ENCODE measurements at regions not wholly inside any gene's neighbourhood (a gene's known extent, or its start where the extent isn't known, plus 50 kb on each side); places are given as distances from the start of the nearest gene placed in this dataset.
A peak's percentile ranks its signal among the peaks of the same experiment; 100 is the strongest.

DNA sequence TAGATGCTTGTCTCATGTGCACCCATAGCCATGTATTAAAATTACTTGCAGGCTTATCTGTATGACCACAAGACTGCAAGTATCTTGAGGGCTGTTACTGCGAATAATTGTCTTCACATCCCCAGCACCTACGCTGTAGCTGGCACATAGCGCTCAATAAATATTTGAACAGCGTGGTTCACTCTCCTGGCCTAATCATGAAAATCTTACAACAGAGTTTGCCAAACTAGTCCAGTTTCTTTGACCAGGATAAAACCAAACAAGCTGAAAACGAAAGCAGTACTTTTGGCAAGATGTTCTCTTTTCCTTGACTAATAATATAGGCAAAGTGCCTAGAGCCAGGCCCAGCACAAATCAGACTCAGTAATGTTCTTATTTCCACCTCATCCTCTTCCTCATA, 106.7 kb downstream of the RPS29 start:
- DNase-seq (no peak), ATAC-seq (no peak)
- intact Hi-C loops (cut with DNase I): no loop called here

GRCh38 chr14:49478784-49479183, 107.4 kb downstream of the RPS29 start:
- no peak for ATAC-seq
- intact Hi-C loops (cut with DNase I): no loop called here
- no peak for DNase-seq

GRCh38 chr14:49467091-49467490, 119.1 kb downstream of the RPS29 start:
- no peak for ATAC-seq
- intact Hi-C loops (cut with DNase I): no loop called here

GRCh38 chr14:49464885-49465284, 121.3 kb downstream of the RPS29 start:
- no peak for DNase-seq
- no peak for ATAC-seq
- intact Hi-C loops (cut with DNase I): no loop called here

More at GRCh38 chr14:49467091-49467490, 119.1 kb downstream of the RPS29 start:
- DNase-seq: no peak

- intact Hi-C loops (cut with DNase I): no loop called here
These were observed 123.0 kb downstream of the RPS29 start for GRCh38 chr14:49463146-49463545.

DNA sequence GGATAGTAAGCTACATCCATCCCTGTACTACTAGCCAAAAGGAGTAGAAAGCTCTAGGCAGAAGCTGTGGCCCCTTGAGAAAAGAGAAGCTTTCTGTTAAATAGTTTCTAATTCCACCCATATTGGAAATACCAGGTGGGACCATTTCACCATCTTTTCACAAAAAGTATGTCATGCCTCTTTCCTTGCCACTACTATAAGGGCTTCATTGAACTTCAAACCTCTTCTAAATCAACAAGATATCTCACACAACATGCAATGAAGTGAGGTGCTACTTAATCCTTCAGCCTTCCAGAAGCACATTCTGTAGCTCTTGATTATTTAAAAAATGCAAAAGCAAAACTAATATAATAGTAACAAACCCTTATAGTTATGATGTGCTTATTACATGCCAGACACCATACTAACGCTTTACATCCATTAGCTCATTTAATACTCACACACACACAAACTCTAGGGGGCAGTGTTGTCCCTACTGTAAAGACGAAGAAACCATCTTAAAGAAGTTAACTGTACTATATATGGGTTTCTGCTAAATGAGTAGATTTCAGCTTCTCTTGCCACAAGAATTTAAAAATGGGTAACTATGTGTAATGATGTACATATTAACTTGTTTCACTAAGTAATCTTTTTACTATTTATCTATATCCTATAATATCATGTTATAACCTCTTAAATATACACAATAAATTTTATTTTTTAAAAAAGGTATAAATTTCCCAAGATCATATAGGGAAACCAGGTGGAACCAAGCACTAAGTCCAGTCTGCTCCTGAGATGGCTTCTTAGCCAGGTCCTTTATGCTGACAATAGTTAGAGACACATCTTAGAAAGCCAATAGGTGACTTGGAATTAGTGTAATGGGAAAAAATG, 124.4 kb downstream of the RPS29 start:
- peak; percentile 30 for DNase-seq
- peak; percentile 59 to 64 for ATAC-seq
- intact Hi-C loops (cut with DNase I): no loop called here

More at GRCh38 chr14:49463146-49463545, 123.0 kb downstream of the RPS29 start:
- no peak for ATAC-seq
- DNase-seq: no peak

GRCh38 chr14:49460662-49461061, 125.5 kb downstream of the RPS29 start:
- ATAC-seq: no peak
- intact Hi-C loops (cut with DNase I): no loop called here

GRCh38 chr14:49456589-49456988, 129.6 kb downstream of the RPS29 start:
- intact Hi-C loops (cut with DNase I): no loop called here
- no peak for DNase-seq
- ATAC-seq: no peak

More at GRCh38 chr14:49460662-49461061, 125.5 kb downstream of the RPS29 start:
- DNase-seq: no peak

- DNase-seq (no peak), ATAC-seq (no peak)
- intact Hi-C loops (cut with DNase I): no loop called here
These were observed 134.2 kb downstream of the RPS29 start for GRCh38 chr14:49451938-49452337.

DNA sequence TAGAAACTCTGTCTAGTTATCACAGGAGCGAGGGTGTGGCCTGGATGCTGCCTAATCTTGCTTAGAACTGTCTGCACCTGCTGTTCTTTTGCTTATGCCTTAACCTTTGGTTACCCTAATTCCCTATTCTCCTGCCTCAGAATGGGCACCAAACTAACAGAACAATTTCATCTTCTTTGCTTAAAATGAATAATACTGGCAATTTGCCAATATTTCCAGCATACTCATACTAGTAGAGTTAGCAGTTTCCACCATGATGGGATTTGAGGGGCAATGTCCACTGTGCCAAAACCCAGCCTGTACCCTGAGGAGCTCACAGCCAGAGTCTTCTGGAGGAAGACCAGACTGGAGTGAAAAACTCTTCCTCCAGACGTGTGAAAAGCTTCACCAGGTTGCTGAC, 136.4 kb downstream of the RPS29 start:
- no peak for ATAC-seq
- intact Hi-C loops (cut with DNase I): no loop called here

DNA sequence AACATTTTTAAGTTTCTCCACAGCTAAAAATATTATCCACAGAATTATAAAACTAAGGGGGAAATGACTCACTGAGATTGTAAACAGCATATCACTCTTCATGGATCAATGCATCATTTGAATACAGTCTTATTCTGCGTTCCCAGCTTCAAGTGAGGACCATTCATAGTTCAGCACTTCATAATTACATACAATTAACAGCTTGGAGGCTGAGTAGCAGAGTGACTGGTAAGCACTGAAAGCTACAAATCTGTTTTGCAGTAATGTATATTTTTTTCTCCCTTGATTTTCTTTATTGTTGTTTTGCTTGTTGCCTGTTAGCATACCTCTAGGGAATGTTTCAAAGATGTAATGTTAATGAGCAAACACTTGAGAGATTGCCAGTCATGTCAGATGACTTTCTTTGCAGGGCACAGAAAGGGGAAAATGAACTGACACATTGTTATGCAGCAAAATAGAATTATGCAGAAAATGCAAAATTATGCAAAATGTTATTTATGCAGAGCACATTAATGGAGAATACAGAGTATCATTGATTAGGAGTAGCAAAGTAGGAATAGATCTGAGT, 138.6 kb downstream of the RPS29 start:
- DNase-seq (no peak), ATAC-seq (no peak)
- intact Hi-C loops (cut with DNase I): no loop called here

More for the DNA sequence above, 136.4 kb downstream of the RPS29 start:
- no peak for DNase-seq

DNA sequence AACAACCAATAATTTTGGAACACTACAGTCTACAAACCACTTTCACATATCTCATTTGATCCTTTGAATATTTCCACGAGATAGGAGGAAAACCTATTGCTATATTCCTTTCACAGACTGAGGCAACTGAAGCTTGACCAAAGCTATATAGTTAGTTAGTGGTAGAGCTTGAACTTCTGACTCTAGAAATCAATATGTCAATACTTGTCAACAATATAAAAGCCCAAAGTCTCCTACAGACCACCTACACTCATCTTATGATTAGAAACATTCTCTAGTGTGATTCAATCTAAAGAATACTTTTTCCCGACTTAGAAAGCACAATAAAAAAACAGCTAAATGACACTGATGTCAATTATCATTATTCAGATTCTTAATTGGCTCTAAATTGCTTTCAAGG, 139.4 kb downstream of the RPS29 start:
- DNase-seq: no peak
- intact Hi-C loops (cut with DNase I): no loop called here
- no peak for ATAC-seq

DNA sequence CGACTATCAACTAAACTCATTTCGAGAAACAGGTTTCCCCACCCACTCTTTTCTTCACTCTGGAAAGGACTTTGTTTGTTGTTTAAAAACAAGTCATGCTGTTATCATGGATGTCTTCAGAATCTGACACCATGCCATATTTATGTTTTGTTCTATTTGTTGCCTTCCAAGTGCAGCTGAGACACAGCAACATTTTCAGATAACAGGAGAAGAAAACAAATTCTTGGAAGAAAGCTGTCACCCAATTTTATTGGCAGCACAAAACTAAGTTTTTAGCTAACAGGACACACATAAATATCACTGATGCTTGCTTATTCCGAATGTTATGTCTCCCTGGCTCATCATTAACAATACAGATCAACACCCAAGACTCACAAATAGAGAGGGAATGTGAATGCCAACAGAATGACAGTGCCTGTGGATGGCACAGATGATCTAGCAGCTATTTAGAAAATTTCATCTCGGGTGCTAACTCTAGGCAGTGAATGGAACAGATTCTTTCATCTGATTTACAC, 147.9 kb downstream of the RPS29 start:
- no peak for ATAC-seq
- intact Hi-C loops (cut with DNase I): no loop called here
- no peak for DNase-seq

DNA sequence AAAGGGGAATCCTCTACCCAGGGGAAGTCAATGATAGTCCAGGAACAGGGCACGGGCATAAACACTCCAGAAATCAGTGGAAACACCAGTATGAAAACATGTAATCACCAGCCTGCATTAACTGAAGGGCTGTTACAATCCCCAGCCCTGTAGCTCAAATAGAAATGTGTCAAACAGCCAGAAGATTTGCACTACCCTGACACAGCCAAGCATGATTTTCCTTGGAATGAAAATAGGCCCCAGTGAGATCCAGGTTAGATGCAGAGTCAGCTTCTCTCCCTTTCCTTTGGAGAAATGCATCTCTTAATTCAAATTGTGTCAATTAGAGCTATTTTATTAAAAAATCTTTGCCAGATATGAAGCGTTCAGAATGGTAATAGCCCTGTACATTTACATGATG, 158.1 kb downstream of the RPS29 start:
- ATAC-seq (no peak), DNase-seq (no peak)
- intact Hi-C loops (cut with DNase I): no loop called here

DNA sequence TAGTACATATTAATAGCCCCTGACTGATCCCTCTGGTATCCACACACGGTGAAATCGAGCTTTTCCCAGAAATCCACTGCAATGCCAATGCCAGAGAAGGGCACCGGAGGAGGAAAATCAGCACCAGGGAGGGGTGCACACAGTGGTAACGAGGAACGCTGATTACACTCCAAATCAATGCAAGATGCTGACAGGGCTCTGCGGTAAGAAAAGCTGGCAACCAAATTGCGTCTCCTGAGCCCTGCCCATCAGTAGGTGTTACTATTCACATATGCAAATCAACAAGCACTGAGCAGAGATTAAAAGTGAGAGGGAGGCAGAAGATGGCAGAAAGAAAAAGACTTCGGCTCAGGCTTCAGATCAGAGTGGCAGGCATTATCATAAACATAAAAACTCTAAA, 159.1 kb downstream of the RPS29 start:
- ATAC-seq: peak; percentile 65 to 98
- intact Hi-C loops (cut with DNase I): no loop called here
- DNase-seq: no peak

DNA sequence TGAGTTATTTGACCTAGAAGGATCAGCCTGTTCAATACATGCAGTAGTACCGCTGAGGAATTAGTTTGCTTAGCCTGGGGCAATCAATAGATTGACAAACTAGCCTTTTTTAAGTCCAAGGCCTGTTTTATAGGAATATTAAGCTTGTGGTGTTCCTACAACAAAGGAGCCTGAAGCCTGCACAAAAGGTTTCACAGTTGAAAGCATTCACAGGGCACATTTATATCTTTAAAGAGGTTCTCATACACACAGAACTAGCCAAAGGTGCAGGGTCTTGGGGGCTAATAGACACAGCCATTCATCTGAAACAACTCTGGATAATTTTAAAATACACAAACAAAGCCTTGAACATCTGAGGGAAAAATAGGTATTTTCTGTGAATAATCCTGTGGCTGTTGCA, 160.3 kb downstream of the RPS29 start:
- intact Hi-C loops (cut with DNase I): no loop called here
- DNase-seq (no peak), ATAC-seq (no peak)

- intact Hi-C loops (cut with DNase I): no loop called here
- no peak for ATAC-seq
- DNase-seq: no peak
These were observed 161.5 kb downstream of the RPS29 start for GRCh38 chr14:49424436-49425331.

DNA sequence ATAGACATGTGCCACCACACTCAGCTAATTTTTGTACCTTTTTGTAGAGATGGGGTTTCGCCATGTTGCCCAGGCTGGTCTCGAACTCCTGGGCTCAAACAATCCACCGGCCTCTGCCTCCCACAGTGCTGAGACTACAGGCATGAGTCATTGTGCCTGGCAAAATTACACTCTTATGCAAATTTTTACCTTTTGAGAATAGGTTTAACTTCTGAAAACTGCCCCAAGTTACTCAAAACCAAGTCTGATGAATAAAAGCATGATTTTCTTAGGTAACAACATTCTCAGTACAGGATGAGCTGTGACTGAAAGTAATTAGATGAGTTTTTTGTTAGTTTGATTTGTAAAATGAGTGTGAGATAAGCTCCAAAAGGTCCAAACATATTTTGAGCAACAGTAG, 166.0 kb downstream of the RPS29 start:
- intact Hi-C loops (cut with DNase I): no loop called here
- ATAC-seq: no peak
- no peak for DNase-seq

- intact Hi-C loops (cut with DNase I): no loop called here
- no peak for DNase-seq
- ATAC-seq: no peak
These were observed 167.4 kb downstream of the RPS29 start for GRCh38 chr14:49418789-49419188.

GRCh38 chr14:49417790-49418189, 168.4 kb downstream of the RPS29 start:
- intact Hi-C loops (cut with DNase I): no loop called here
- no peak for ATAC-seq
- DNase-seq: no peak
